Uterus (tissue), 2 donors: ENCODE measurements at regions not wholly inside any gene's neighbourhood (a gene's known extent, or its start where the extent isn't known, plus 50 kb on each side); places are given as distances from the start of the nearest gene placed in this dataset.

Source experiments
- POLR2A ChIP-seq, 2 donors: fragments of 450-650 bp; IDR thresholded peaks; one replicate each; pipeline ENCODE4 v1.6.1; 2016; ENCODE audit warnings: antibody characterized with exemption in 2 of 2, mild to moderate bottlenecking in 1 of 2, moderate library complexity in 1 of 2
- TF ChIP-seq, protein P1 (sequence below), 4 experiments: fragments of 200-600 bp in 2 of 4; fragments of 450-650 bp in 2 of 4; sonication (generic) in 2 of 4; IDR thresholded peaks; one replicate each; pipeline ENCODE4 v1.5.1; 2016 to 2019; ENCODE audit warnings: antibody characterized with exemption in 4 of 4, mild to moderate bottlenecking in 2 of 4, moderate library complexity in 1 of 4

DNA sequence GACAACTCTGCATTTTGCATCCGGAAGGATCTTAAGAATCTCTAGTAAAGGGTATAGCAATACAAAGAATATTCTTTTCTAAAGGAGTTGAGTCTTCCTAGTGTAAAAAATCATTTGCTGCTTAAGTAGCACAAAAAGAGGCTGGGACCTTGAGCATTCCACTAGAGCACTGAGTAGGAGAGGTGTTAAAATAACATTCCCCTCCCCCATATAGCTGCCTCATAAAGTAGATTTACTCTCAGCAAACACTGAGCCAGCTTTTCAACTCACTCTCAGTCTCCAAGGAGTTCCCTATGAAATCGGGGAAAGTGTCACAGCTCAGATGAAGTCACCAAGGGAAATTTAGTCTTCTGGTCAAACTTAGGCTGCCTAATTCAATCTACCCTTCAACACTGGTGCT is 592.7 kb downstream of the ETNK1 start:
- no peak for TF ChIP-seq POLR2A (IDR thresholded peaks at IDR 0.05)
- TF ChIP-seq, protein P1, sequence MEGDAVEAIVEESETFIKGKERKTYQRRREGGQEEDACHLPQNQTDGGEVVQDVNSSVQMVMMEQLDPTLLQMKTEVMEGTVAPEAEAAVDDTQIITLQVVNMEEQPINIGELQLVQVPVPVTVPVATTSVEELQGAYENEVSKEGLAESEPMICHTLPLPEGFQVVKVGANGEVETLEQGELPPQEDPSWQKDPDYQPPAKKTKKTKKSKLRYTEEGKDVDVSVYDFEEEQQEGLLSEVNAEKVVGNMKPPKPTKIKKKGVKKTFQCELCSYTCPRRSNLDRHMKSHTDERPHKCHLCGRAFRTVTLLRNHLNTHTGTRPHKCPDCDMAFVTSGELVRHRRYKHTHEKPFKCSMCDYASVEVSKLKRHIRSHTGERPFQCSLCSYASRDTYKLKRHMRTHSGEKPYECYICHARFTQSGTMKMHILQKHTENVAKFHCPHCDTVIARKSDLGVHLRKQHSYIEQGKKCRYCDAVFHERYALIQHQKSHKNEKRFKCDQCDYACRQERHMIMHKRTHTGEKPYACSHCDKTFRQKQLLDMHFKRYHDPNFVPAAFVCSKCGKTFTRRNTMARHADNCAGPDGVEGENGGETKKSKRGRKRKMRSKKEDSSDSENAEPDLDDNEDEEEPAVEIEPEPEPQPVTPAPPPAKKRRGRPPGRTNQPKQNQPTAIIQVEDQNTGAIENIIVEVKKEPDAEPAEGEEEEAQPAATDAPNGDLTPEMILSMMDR (IDR thresholded peaks at IDR 0.05) = no peak
